ENCODE measurements at regions not wholly inside any gene's neighbourhood (a gene's known extent, or its start where the extent isn't known, plus 50 kb on each side); places are given as distances from the start of the nearest gene placed in this dataset.

GRCh38 chr12:87720967-87721366, 308.2 kb downstream of the C12orf50 start:
- Histone ChIP-seq H3K4me2 (ENCODE audit: low read length) (no peak overlapping the region), H3K4me3 (ENCODE audit: low read depth, low read length, poor library complexity, severe bottlenecking) (no peak overlapping the region), H3K79me2 (ENCODE audit: insufficient read depth, low read length) (no peaks in the 10 kb centered on the region), H4K20me1 (ENCODE audit: insufficient read depth, low read length) (no peaks in the 10 kb centered on the region), H3K9me2 (ENCODE audit: low read depth, low read length) (no peaks in the 10 kb centered on the region), H3K9me3 (ENCODE audit: low read length) (no peaks in the 10 kb centered on the region), H3K9ac (ENCODE audit: low read length) (no peak overlapping the region), H3K4me1 (ENCODE audit: insufficient read depth, low read length, severe bottlenecking) (no peaks in the 10 kb centered on the region), H3K27ac (ENCODE audit: low read depth, low read length, poor library complexity, severe bottlenecking) (no peak overlapping the region), H3K36me3 (ENCODE audit: insufficient read depth, low read length) (no peaks in the 10 kb centered on the region), H3K27me3 (ENCODE audit: insufficient read depth, low read length) (no peaks in the 10 kb centered on the region), H3F3A (ENCODE audit: insufficient read depth, low read length) (no peaks in the 10 kb centered on the region), H2AFZ (ENCODE audit: low read length) (no peak overlapping the region)
- no peak for TF ChIP-seq EZH2 (IDR thresholded peaks at IDR 0.05; ENCODE audit: borderline replicate concordance, low read length)
- TF ChIP-seq, protein P1, sequence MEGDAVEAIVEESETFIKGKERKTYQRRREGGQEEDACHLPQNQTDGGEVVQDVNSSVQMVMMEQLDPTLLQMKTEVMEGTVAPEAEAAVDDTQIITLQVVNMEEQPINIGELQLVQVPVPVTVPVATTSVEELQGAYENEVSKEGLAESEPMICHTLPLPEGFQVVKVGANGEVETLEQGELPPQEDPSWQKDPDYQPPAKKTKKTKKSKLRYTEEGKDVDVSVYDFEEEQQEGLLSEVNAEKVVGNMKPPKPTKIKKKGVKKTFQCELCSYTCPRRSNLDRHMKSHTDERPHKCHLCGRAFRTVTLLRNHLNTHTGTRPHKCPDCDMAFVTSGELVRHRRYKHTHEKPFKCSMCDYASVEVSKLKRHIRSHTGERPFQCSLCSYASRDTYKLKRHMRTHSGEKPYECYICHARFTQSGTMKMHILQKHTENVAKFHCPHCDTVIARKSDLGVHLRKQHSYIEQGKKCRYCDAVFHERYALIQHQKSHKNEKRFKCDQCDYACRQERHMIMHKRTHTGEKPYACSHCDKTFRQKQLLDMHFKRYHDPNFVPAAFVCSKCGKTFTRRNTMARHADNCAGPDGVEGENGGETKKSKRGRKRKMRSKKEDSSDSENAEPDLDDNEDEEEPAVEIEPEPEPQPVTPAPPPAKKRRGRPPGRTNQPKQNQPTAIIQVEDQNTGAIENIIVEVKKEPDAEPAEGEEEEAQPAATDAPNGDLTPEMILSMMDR (IDR thresholded peaks at IDR 0.05; ENCODE audit: low read length), result no peak

DNA sequence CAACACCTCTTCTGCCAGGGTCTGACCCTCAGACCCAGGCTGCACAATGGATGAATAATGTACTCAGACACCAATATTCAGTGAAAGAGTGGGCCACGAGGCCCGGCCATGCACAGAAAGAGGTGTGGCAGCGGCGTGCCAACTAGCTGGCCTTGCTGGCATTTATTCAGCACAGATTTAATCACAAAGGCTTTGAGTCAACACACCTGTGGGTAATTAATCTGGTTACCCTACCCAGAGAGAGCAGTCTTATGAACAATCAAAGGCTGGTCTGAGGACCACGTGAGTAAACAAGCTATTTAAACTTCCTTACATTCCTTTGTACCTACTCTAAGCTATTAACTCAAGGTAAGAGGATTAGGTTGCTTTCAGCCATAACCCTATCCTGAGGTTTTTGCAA, 324.8 kb downstream of the C12orf50 start:
- no peaks in the 10 kb centered on the region for H3K9me3 ChIP-seq (ENCODE audit: low read length)
- no peaks in the 10 kb centered on the region for H4K20me1 ChIP-seq (ENCODE audit: insufficient read depth, low read length)
- H3K36me3 ChIP-seq (ENCODE audit: insufficient read depth, low read length), result no peaks in the 10 kb centered on the region
- no peak overlapping the region for H3K4me2 ChIP-seq (ENCODE audit: low read length)
- no peak overlapping the region for H3K9ac ChIP-seq (ENCODE audit: low read length)
- H3K4me3 ChIP-seq (ENCODE audit: low read depth, low read length, poor library complexity, severe bottlenecking), result no peak overlapping the region
- H2AFZ ChIP-seq (ENCODE audit: low read length), result no peak overlapping the region
- no peaks in the 10 kb centered on the region for H3F3A ChIP-seq (ENCODE audit: insufficient read depth, low read length)
- no peaks in the 10 kb centered on the region for H3K27me3 ChIP-seq (ENCODE audit: insufficient read depth, low read length)
- H3K27ac ChIP-seq (ENCODE audit: low read depth, low read length, poor library complexity, severe bottlenecking), result no peak overlapping the region
- no peaks in the 10 kb centered on the region for H3K9me2 ChIP-seq (ENCODE audit: low read depth, low read length)
- no peaks in the 10 kb centered on the region for H3K4me1 ChIP-seq (ENCODE audit: insufficient read depth, low read length, severe bottlenecking)
- TF ChIP-seq, protein P1 (IDR thresholded peaks at IDR 0.05; ENCODE audit: low read length), result no peak
- no peak for TF ChIP-seq EZH2 (IDR thresholded peaks at IDR 0.05; ENCODE audit: borderline replicate concordance, low read length)
- H3K79me2 ChIP-seq (ENCODE audit: insufficient read depth, low read length), result no peaks in the 10 kb centered on the region

GRCh38 chr12:87690236-87690810, 338.9 kb downstream of the C12orf50 start:
- no peaks in the 10 kb centered on the region for H3K79me2 ChIP-seq (ENCODE audit: insufficient read depth, low read length)
- no peak overlapping the region for H2AFZ ChIP-seq (ENCODE audit: low read length)
- H3K27ac ChIP-seq (ENCODE audit: low read depth, low read length, poor library complexity, severe bottlenecking), result no peak overlapping the region
- no peak overlapping the region for H3K4me2 ChIP-seq (ENCODE audit: low read length)
- no peaks in the 10 kb centered on the region for H3K4me1 ChIP-seq (ENCODE audit: insufficient read depth, low read length, severe bottlenecking)
- H3K9me3 ChIP-seq (ENCODE audit: low read length), result no peaks in the 10 kb centered on the region
- H4K20me1 ChIP-seq (ENCODE audit: insufficient read depth, low read length), result no peaks in the 10 kb centered on the region
- no peak overlapping the region for H3K9ac ChIP-seq (ENCODE audit: low read length)
- H3F3A ChIP-seq (ENCODE audit: insufficient read depth, low read length), result no peaks in the 10 kb centered on the region
- H3K36me3 ChIP-seq (ENCODE audit: insufficient read depth, low read length), result no peaks in the 10 kb centered on the region
- TF ChIP-seq EZH2 (IDR thresholded peaks at IDR 0.05; ENCODE audit: borderline replicate concordance, low read length), result no peak
- TF ChIP-seq, protein P1 (IDR thresholded peaks at IDR 0.05; ENCODE audit: low read length), result no peak
- no peaks in the 10 kb centered on the region for H3K9me2 ChIP-seq (ENCODE audit: low read depth, low read length)
- H3K27me3 ChIP-seq (ENCODE audit: insufficient read depth, low read length), result no peaks in the 10 kb centered on the region
- H3K4me3 ChIP-seq (ENCODE audit: low read depth, low read length, poor library complexity, severe bottlenecking), result no peak overlapping the region

Data from OCI-LY1 (cell line).